ENCODE measurements at regions not wholly inside any gene's neighbourhood (a gene's known extent, or its start where the extent isn't known, plus 50 kb on each side); places are given as distances from the start of the nearest gene placed in this dataset.
A peak's percentile ranks its signal among the peaks of the same experiment; 100 is the strongest.

DNA sequence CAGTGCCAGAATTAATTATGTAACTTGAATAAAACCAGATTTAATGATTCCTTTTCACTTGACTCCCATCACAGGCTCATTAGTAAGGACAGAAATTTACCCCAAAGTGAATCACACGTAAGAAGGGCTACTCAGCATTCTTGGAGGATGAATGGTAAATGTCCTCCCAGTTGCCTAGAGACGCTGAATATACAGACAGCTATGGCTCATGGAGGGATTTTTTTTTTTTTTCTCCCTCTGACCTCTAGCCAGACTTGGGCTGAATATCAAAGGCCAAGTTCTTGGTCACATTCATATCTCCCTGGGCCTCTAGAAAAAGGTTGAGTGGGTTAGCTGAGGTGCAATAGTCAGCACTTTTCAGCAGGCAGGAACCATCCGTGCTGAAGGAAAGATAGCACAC, 77.5 kb downstream of the PHLDA1 start:
- TF ChIP-seq ISL1 (CRISPR knock-in tag; IDR thresholded peaks at IDR 0.05) (peak; percentile 43; the same call in 1 of the 2 replicates), ESRRG (CRISPR knock-in tag; IDR thresholded peaks at IDR 0.05) (no peak)
- peak; percentile 87 for ATAC-seq

GRCh38 chr12:75953312-75953906, 78.2 kb downstream of the PHLDA1 start:
- TF ChIP-seq ISL1 (CRISPR knock-in tag; IDR thresholded peaks at IDR 0.05) (no peak), CSDC2 (CRISPR knock-in tag; IDR thresholded peaks at IDR 0.05) (peak; percentile 39; the same call in 1 of the 2 replicates), CREB5 (CRISPR knock-in tag; IDR thresholded peaks at IDR 0.05; ENCODE audit: low read depth) (no peak), GLIS3 (CRISPR knock-in tag; IDR thresholded peaks at IDR 0.05) (no peak), POU6F1 (CRISPR knock-in tag; IDR thresholded peaks at IDR 0.05; ENCODE audit: borderline replicate concordance, low read depth) (no peak), BACH2 (CRISPR knock-in tag; IDR thresholded peaks at IDR 0.05; ENCODE audit: borderline replicate concordance) (no peak), ARNTL (CRISPR knock-in tag; IDR thresholded peaks at IDR 0.05; ENCODE audit: borderline replicate concordance, low read depth) (no peak), PPARA (CRISPR knock-in tag; IDR thresholded peaks at IDR 0.05; ENCODE audit: borderline replicate concordance) (no peak), ZFP3 (CRISPR knock-in tag; IDR thresholded peaks at IDR 0.05) (peak; percentile 34; the same call in 1 of the 2 replicates), PATZ1 (CRISPR knock-in tag; IDR thresholded peaks at IDR 0.05; ENCODE audit: borderline replicate concordance) (no peak), TOX (CRISPR knock-in tag; IDR thresholded peaks at IDR 0.05; ENCODE audit: borderline replicate concordance) (no peak), ZNF565 (CRISPR knock-in tag; conservative IDR thresholded peaks at IDR 0.05; ENCODE audit: low read depth) (no peak), ESRRG (CRISPR knock-in tag; IDR thresholded peaks at IDR 0.05) (no peak), TCF4 (CRISPR knock-in tag; IDR thresholded peaks at IDR 0.05; ENCODE audit: borderline replicate concordance) (no peak)
- TF ChIP-seq, protein P1, sequence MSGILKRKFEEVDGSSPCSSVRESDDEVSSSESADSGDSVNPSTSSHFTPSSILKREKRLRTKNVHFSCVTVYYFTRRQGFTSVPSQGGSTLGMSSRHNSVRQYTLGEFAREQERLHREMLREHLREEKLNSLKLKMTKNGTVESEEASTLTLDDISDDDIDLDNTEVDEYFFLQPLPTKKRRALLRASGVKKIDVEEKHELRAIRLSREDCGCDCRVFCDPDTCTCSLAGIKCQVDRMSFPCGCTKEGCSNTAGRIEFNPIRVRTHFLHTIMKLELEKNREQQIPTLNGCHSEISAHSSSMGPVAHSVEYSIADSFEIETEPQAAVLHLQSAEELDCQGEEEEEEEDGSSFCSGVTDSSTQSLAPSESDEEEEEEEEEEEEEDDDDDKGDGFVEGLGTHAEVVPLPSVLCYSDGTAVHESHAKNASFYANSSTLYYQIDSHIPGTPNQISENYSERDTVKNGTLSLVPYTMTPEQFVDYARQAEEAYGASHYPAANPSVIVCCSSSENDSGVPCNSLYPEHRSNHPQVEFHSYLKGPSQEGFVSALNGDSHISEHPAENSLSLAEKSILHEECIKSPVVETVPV (CRISPR knock-in tag; IDR thresholded peaks at IDR 0.05): no peak
- peak; percentile 67 for ATAC-seq

- TF ChIP-seq TOX (CRISPR knock-in tag; IDR thresholded peaks at IDR 0.05; ENCODE audit: borderline replicate concordance): no peak
- no peak for TF ChIP-seq ZFP3 (CRISPR knock-in tag; IDR thresholded peaks at IDR 0.05)
- no peak for TF ChIP-seq ISL1 (CRISPR knock-in tag; IDR thresholded peaks at IDR 0.05)
- no peak for TF ChIP-seq CSDC2 (CRISPR knock-in tag; IDR thresholded peaks at IDR 0.05)
- no peak for TF ChIP-seq ZNF70 (CRISPR knock-in tag; IDR thresholded peaks at IDR 0.05)
- no peak for ATAC-seq
Observed at GRCh38 chr12:75951399-75952278, 79.9 kb downstream of the PHLDA1 start.

DNA sequence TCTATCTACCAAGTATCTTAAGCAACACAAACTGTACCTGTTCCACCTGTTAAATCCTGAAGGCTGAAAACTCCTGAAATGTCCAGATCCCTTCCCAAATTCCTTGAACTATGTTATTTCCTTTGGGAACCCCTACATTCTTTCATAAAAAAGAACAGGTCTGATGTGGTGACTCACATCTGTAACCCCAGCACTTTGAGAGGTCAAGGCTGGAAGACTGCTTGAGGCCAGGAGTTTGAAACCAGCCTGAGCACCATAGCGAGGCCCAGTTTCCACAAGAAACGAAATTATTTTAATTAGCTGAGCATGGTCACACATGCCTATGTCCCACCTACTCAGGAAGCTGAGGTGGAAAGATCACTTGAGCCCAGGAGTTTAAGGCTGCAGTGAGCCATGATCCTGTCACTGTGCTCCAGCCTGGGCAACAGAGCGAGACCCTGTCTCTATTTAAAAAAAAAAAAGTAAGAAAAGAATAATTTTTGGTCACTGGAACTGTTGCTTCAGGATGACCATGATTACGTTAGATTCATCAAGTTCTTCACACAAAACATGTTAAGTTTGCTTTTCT, 84.3 kb downstream of the PHLDA1 start:
- ATAC-seq: no peak
- TF ChIP-seq ZNF70 (CRISPR knock-in tag; IDR thresholded peaks at IDR 0.05): no peak
- TF ChIP-seq, protein P2, sequence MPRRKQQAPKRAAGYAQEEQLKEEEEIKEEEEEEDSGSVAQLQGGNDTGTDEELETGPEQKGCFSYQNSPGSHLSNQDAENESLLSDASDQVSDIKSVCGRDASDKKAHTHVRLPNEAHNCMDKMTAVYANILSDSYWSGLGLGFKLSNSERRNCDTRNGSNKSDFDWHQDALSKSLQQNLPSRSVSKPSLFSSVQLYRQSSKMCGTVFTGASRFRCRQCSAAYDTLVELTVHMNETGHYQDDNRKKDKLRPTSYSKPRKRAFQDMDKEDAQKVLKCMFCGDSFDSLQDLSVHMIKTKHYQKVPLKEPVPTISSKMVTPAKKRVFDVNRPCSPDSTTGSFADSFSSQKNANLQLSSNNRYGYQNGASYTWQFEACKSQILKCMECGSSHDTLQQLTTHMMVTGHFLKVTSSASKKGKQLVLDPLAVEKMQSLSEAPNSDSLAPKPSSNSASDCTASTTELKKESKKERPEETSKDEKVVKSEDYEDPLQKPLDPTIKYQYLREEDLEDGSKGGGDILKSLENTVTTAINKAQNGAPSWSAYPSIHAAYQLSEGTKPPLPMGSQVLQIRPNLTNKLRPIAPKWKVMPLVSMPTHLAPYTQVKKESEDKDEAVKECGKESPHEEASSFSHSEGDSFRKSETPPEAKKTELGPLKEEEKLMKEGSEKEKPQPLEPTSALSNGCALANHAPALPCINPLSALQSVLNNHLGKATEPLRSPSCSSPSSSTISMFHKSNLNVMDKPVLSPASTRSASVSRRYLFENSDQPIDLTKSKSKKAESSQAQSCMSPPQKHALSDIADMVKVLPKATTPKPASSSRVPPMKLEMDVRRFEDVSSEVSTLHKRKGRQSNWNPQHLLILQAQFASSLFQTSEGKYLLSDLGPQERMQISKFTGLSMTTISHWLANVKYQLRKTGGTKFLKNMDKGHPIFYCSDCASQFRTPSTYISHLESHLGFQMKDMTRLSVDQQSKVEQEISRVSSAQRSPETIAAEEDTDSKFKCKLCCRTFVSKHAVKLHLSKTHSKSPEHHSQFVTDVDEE (CRISPR knock-in tag; IDR thresholded peaks at IDR 0.05): no peak
- no peak for TF ChIP-seq ZC3H10 (CRISPR knock-in tag; IDR thresholded peaks at IDR 0.05)
- no peak for TF ChIP-seq SNAI2 (CRISPR knock-in tag; IDR thresholded peaks at IDR 0.05)
- TF ChIP-seq ARNTL (CRISPR knock-in tag; IDR thresholded peaks at IDR 0.05; ENCODE audit: borderline replicate concordance, low read depth): no peak
- TF ChIP-seq BACH2 (CRISPR knock-in tag; IDR thresholded peaks at IDR 0.05; ENCODE audit: borderline replicate concordance): no peak
- no peak for TF ChIP-seq CREB5 (CRISPR knock-in tag; IDR thresholded peaks at IDR 0.05; ENCODE audit: low read depth)
- TF ChIP-seq ZFP3 (CRISPR knock-in tag; IDR thresholded peaks at IDR 0.05): no peak
- no peak for TF ChIP-seq ISL1 (CRISPR knock-in tag; IDR thresholded peaks at IDR 0.05)
- no peak for TF ChIP-seq POU6F1 (CRISPR knock-in tag; IDR thresholded peaks at IDR 0.05; ENCODE audit: borderline replicate concordance, low read depth)
- no peak for TF ChIP-seq ZNF565 (CRISPR knock-in tag; conservative IDR thresholded peaks at IDR 0.05; ENCODE audit: low read depth)
- no peak for TF ChIP-seq GLIS3 (CRISPR knock-in tag; IDR thresholded peaks at IDR 0.05)
- no peak for TF ChIP-seq TOX (CRISPR knock-in tag; IDR thresholded peaks at IDR 0.05; ENCODE audit: borderline replicate concordance)

Measured in SK-N-SH treated with all-trans-retinoic acid at 6 μM for 48 hours (cell line).